ENCODE measurements at regions not wholly inside any gene's neighbourhood (a gene's known extent, or its start where the extent isn't known, plus 50 kb on each side); places are given as distances from the start of the nearest gene placed in this dataset.
"Not testable (repeated sequence)": the region's sequence is repeated elsewhere in the genome, so short reads cannot be mapped to it uniquely, and the experiment has no call there.

GRCh38 chr13:50755862-50756685, 87.4 kb downstream of the DLEU7 start:
- not testable (repeated sequence) for H3K4me2 ChIP-seq (ENCODE audit: insufficient read depth, insufficient read length, low read length); H2BK5ac ChIP-seq (ENCODE audit: insufficient read length, low read length); H3K23ac ChIP-seq (ENCODE audit: insufficient read length, low read depth, low read length); H3K4me1 ChIP-seq (ENCODE audit: insufficient read depth, low read length); H3K27me3 ChIP-seq (ENCODE audit: insufficient read depth, low read length); H2BK12ac ChIP-seq (ENCODE audit: insufficient read length, low read depth, low read length); H3T11ph ChIP-seq (ENCODE audit: low read length); H3K4me3 Mint-ChIP-seq; H4K8ac ChIP-seq (replicated peaks; ENCODE audit: insufficient read length, low read depth, low read length); H3K9ac ChIP-seq (ENCODE audit: extremely low read depth, insufficient read length, low read length); H3K9me3 ChIP-seq (ENCODE audit: control insufficient read depth, low read depth, low read length); H4K5ac ChIP-seq (ENCODE audit: insufficient read length, low read depth, low read length); H3K27me3 Mint-ChIP-seq (ENCODE audit: low read depth); H3K23me2 ChIP-seq (ENCODE audit: insufficient read length, low read depth, low read length, poor library complexity, severe bottlenecking); H3K4ac ChIP-seq (ENCODE audit: low read depth, low read length); H2AFZ ChIP-seq (ENCODE audit: low read length); H2BK20ac ChIP-seq (ENCODE audit: low read depth, low read length, poor library complexity, severe bottlenecking); H2AK5ac ChIP-seq (ENCODE audit: insufficient read length, low read length); H4K20me1 ChIP-seq (ENCODE audit: control insufficient read depth, insufficient read depth, insufficient read length); H4K91ac ChIP-seq (ENCODE audit: insufficient read length, low read depth, low read length); H2BK15ac ChIP-seq (ENCODE audit: low read depth, low read length); H3K79me1 ChIP-seq (ENCODE audit: insufficient read depth, low read depth, low read length, poor library complexity, severe bottlenecking); H3K79me2 ChIP-seq (ENCODE audit: insufficient read depth, low read length); H3K56ac ChIP-seq (ENCODE audit: insufficient read length, low read depth, low read length)
- H3K9me3 Mint-ChIP-seq = peaks cover 34 to 37% of the 10 kb centered on the region in 2 experiments
- Histone ChIP-seq H3K14ac (ENCODE audit: insufficient read depth, low read length) (peak overlapping the region; percentile 75), H3K18ac (ENCODE audit: insufficient read length, low read depth, low read length) (peak overlapping the region; percentile 82), H3K27ac (ENCODE audit: insufficient read length, low read depth, low read length) (peak overlapping the region; percentile 32), H2BK120ac (ENCODE audit: low read depth, low read length, poor library complexity, severe bottlenecking) (peak overlapping the region; percentile 57)
- H3K27ac Mint-ChIP-seq = peak overlapping the region in 1 of 3 experiments; percentile 89; a peak in 3 of 7 replicates
- WGBS (ENCODE audit: extremely low coverage, insufficient read length, low lambda C conversion rate) = no CpG with 5 or more reads among the region's 8 CpGs
- peak; percentile 63 for DNase-seq
- peaks cover 16 to 20% of the 10 kb centered on the region in 2 experiments for H3K4me1 Mint-ChIP-seq
- peaks cover 13 to 45% (median 17%) of the 10 kb centered on the region in 3 experiments for H3K36me3 Mint-ChIP-seq (ENCODE audit: insufficient read depth in 1 of 3, low read depth in 3 of 3)

All from H9 (cell line).